ENCODE measurements at regions not wholly inside any gene's neighbourhood (a gene's known extent, or its start where the extent isn't known, plus 50 kb on each side); places are given as distances from the start of the nearest gene placed in this dataset.

- WGBS (ENCODE audit: missing lambda C conversion rate): 30% methylated on average over 1 of the region's 1 CpG
- DNase-seq (ENCODE audit: low read depth in 1 of 2, low spot score in 1 of 2) (no peak), FAIRE-seq (no peak), ATAC-seq (no peak)
- H3K4me2 ChIP-seq: no peak overlapping the region
- TF ChIP-seq PHF8 (IDR thresholded peaks at IDR 0.05; ENCODE audit: borderline replicate concordance, low read depth) (no peak), BHLHE40 (IDR thresholded peaks at IDR 0.05; ENCODE audit: low read depth, low read length) (no peak), ZC3H11A (IDR thresholded peaks at IDR 0.05) (no peak), MAX (IDR thresholded peaks at IDR 0.05) (no peak), MAZ (IDR thresholded peaks at IDR 0.05; ENCODE audit: borderline replicate concordance, low read depth, low read length) (no peak)
- POLR2A ChIA-PET: no interaction called here
- peaks cover 11% of the 10 kb centered on the region for H3K9me3 ChIP-seq
- no peak overlapping the region for H3K4me3 ChIP-seq
- no peak overlapping the region for H3K27ac ChIP-seq
- no peaks in the 10 kb centered on the region for H3K4me1 ChIP-seq
- CTCF ChIA-PET: no interaction called here
Measured at GRCh38 chr2:45154144-45154543, 144.9 kb upstream of the SIX2 start.

- no peaks in the 10 kb centered on the region for H3K4me1 ChIP-seq
- DNase-seq (ENCODE audit: low read depth in 1 of 2, low spot score in 1 of 2) (no peak), FAIRE-seq (no peak), ATAC-seq (no peak)
- no peak overlapping the region for H3K4me3 ChIP-seq
- ChIA-PET CTCF (no interaction called here), POLR2A (no interaction called here)
- no peak overlapping the region for H3K4me2 ChIP-seq
- peaks cover 11% of the 10 kb centered on the region for H3K9me3 ChIP-seq
- no peak overlapping the region for H3K27ac ChIP-seq
- no peak for TF ChIP-seq EHF (CRISPR knock-in tag; IDR thresholded peaks at IDR 0.05)
- TF ChIP-seq HOXA7 (CRISPR knock-in tag; IDR thresholded peaks at IDR 0.05): no peak
- TF ChIP-seq JUNB (IDR thresholded peaks at IDR 0.05): no peak
- no peak for TF ChIP-seq TP53 (CRISPR knock-in tag; IDR thresholded peaks at IDR 0.05)
- no peak for TF ChIP-seq RFX5 (IDR thresholded peaks at IDR 0.05)
- TF ChIP-seq CHD2 (IDR thresholded peaks at IDR 0.05; ENCODE audit: low read length, partially characterized antibody): no peak
- no peak for TF ChIP-seq NR3C1 (IDR thresholded peaks at IDR 0.05)
- no peak for TF ChIP-seq ZNF302 (CRISPR knock-in tag; IDR thresholded peaks at IDR 0.05)
- TF ChIP-seq ATOH8 (CRISPR knock-in tag; IDR thresholded peaks at IDR 0.05; ENCODE audit: low read depth): no peak
- no peak for TF ChIP-seq POLR2AphosphoS2 (conservative IDR thresholded peaks at IDR 0.05; ENCODE audit: low read length)
- TF ChIP-seq HOXB13 (CRISPR knock-in tag; IDR thresholded peaks at IDR 0.05; ENCODE audit: low read depth): no peak
- TF ChIP-seq EP300 (IDR thresholded peaks at IDR 0.05): no peak
- no peak for TF ChIP-seq NFE2L2 (conservative IDR thresholded peaks at IDR 0.05; ENCODE audit: low read length)
- TF ChIP-seq CBX2 (IDR thresholded peaks at IDR 0.05; ENCODE audit: borderline replicate concordance, low read depth): no peak
- no peak for TF ChIP-seq RCOR1 (IDR thresholded peaks at IDR 0.05; ENCODE audit: low read depth, low read length)
- TF ChIP-seq GATA3 (IDR thresholded peaks at IDR 0.05; ENCODE audit: borderline replicate concordance): no peak
- TF ChIP-seq RAD21 (conservative IDR thresholded peaks at IDR 0.05 in 1 of 2, IDR thresholded peaks at IDR 0.05 in 1 of 2): no peak
- TF ChIP-seq POLR2A (IDR thresholded peaks at IDR 0.05; ENCODE audit: low read length): no peak
- no peak for TF ChIP-seq FOXS1 (CRISPR knock-in tag; IDR thresholded peaks at IDR 0.05)
- no peak for TF ChIP-seq E2F6 (IDR thresholded peaks at IDR 0.05; ENCODE audit: borderline replicate concordance, low read depth)
- WGBS (ENCODE audit: missing lambda C conversion rate): 80% methylated on average over 10 of the region's 10 CpGs
Measured at GRCh38 chr2:45153121-45153520, 143.9 kb upstream of the SIX2 start.

GRCh38 chr2:45152691-45153090, 143.4 kb upstream of the SIX2 start:
- TF ChIP-seq RARB (CRISPR knock-in tag; IDR thresholded peaks at IDR 0.05) (no peak), ZC3H11A (IDR thresholded peaks at IDR 0.05) (no peak), MAX (IDR thresholded peaks at IDR 0.05) (no peak), MAZ (IDR thresholded peaks at IDR 0.05; ENCODE audit: borderline replicate concordance, low read depth, low read length) (no peak), BHLHE40 (IDR thresholded peaks at IDR 0.05; ENCODE audit: low read depth, low read length) (no peak), CHD2 (IDR thresholded peaks at IDR 0.05; ENCODE audit: low read length, partially characterized antibody) (no peak), HOXA7 (CRISPR knock-in tag; IDR thresholded peaks at IDR 0.05) (no peak), TP53 (CRISPR knock-in tag; IDR thresholded peaks at IDR 0.05) (no peak), CBX2 (IDR thresholded peaks at IDR 0.05; ENCODE audit: borderline replicate concordance, low read depth) (no peak)
- WGBS (ENCODE audit: missing lambda C conversion rate): 71% methylated on average over 9 of the region's 9 CpGs
- no peak for DNase-seq (ENCODE audit: low read depth in 1 of 2, low spot score in 1 of 2)
- FAIRE-seq: no peak
- peaks cover 11% of the 10 kb centered on the region for H3K9me3 ChIP-seq
- no peak overlapping the region for H3K4me3 ChIP-seq
- ATAC-seq: no peak
- ChIA-PET CTCF (interaction anchor here (1.0 to 1.3 kb wide), 2 partner anchors 11 to 128 kb away, joined by 3 read pairs; no protein-coding TSS in a partner anchor), POLR2A (no interaction called here)
- no peak overlapping the region for H3K27ac ChIP-seq
- H3K4me2 ChIP-seq: no peak overlapping the region
- H3K4me1 ChIP-seq: no peaks in the 10 kb centered on the region

Data from A549 (cell line).